ENCODE measurements at regions not wholly inside any gene's neighbourhood (a gene's known extent, or its start where the extent isn't known, plus 50 kb on each side); places are given as distances from the start of the nearest gene placed in this dataset.

- Histone ChIP-seq H3K23ac (ENCODE audit: insufficient read length, low read depth, low read length) (no peak overlapping the region), H4K20me1 (ENCODE audit: control insufficient read depth, insufficient read depth, insufficient read length) (no peaks in the 10 kb centered on the region), H4K91ac (ENCODE audit: insufficient read length, low read depth, low read length) (no peak overlapping the region), H3K18ac (ENCODE audit: insufficient read length, low read depth, low read length) (no peak overlapping the region), H3K27me3 (ENCODE audit: insufficient read depth, low read length) (no peaks in the 10 kb centered on the region), H3K23me2 (ENCODE audit: insufficient read length, low read depth, low read length, poor library complexity, severe bottlenecking) (no peaks in the 10 kb centered on the region), H2BK5ac (ENCODE audit: insufficient read length, low read length) (no peak overlapping the region), H4K8ac (replicated peaks; ENCODE audit: insufficient read length, low read depth, low read length) (no peak overlapping the region), H2BK120ac (ENCODE audit: low read depth, low read length, poor library complexity, severe bottlenecking) (no peak overlapping the region), H3K27ac (ENCODE audit: insufficient read length, low read depth, low read length) (no peak overlapping the region), H3K4ac (ENCODE audit: low read depth, low read length) (no peak overlapping the region), H2AFZ (ENCODE audit: low read length) (no peak overlapping the region), H3K9ac (ENCODE audit: extremely low read depth, insufficient read length, low read length) (no peak overlapping the region), H3K14ac (ENCODE audit: insufficient read depth, low read length) (no peak overlapping the region), H3T11ph (ENCODE audit: low read length) (no peak overlapping the region), H4K5ac (ENCODE audit: insufficient read length, low read depth, low read length) (no peak overlapping the region), H2AK5ac (ENCODE audit: insufficient read length, low read length) (no peak overlapping the region), H3K4me1 (ENCODE audit: insufficient read depth, low read length) (no peaks in the 10 kb centered on the region), H3K56ac (ENCODE audit: insufficient read length, low read depth, low read length) (no peak overlapping the region), H3K79me1 (ENCODE audit: insufficient read depth, low read depth, low read length, poor library complexity, severe bottlenecking) (no peaks in the 10 kb centered on the region), H3K79me2 (ENCODE audit: insufficient read depth, low read length) (no peaks in the 10 kb centered on the region), H2BK12ac (ENCODE audit: insufficient read length, low read depth, low read length) (no peak overlapping the region), H2BK15ac (ENCODE audit: low read depth, low read length) (no peak overlapping the region), H2BK20ac (ENCODE audit: low read depth, low read length, poor library complexity, severe bottlenecking) (no peak overlapping the region), H3K9me3 (ENCODE audit: control insufficient read depth, low read depth, low read length) (no peaks in the 10 kb centered on the region), H3K4me2 (ENCODE audit: insufficient read depth, insufficient read length, low read length) (no peak overlapping the region)
- Mint-ChIP-seq H3K27me3 (ENCODE audit: low read depth) (no peaks in the 10 kb centered on the region), H3K27ac (no peak overlapping the region), H3K36me3 (ENCODE audit: insufficient read depth in 1 of 3, low read depth in 3 of 3) (no peaks in the 10 kb centered on the region), H3K4me1 (peaks cover 6 to 7% of the 10 kb centered on the region in 2 experiments), H3K9me3 (no peaks in the 10 kb centered on the region), H3K4me3 (no peak overlapping the region)
- no peak for DNase-seq
- no peak for TF ChIP-seq CTCF (conservative IDR thresholded peaks at IDR 0.05)
- WGBS (ENCODE audit: extremely low coverage, insufficient read length, low lambda C conversion rate): no CpG with 5 or more reads among the region's 1 CpG
Observed at GRCh38 chr18:67281746-67282145, 234.8 kb downstream of the DSEL start.
